GM19463 (cell line): ENCODE measurements at regions not wholly inside any gene's neighbourhood (a gene's known extent, or its start where the extent isn't known, plus 50 kb on each side); places are given as distances from the start of the nearest gene placed in this dataset.
"Not testable (repeated sequence)": the region's sequence is repeated elsewhere in the genome, so short reads cannot be mapped to it uniquely, and the experiment has no call there.

ENCODE experiments used
- ATAC-seq: cut with Tn5 transposase; IDR thresholded peaks from one replicate; pipeline ENCODE4 v1.9.1; 2021; ENCODE audit warnings: mild to moderate bottlenecking, moderate library complexity; ENCODE audit not compliant: unreplicated experiment

DNA sequence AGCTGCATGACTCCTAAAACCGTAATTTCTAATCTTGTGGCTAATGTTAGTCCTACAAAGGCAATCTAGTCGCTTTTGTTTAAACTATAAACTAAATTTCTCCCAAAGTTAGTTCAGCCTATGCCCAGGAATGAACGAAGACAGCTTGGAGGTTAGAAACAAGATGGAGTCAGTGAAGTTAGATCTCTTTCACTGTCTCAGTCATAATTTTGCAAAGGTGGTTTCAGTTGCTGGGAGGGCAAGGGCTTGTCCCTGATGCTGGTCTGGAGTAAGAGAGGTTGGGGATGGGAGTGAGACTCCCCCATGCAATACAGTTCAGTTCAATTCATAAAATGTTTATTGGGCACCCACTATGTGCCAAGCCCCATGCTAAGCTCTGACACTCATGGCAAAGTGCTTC is 362.1 kb downstream of the TYW1 start:
- ATAC-seq, result not testable (repeated sequence)

DNA sequence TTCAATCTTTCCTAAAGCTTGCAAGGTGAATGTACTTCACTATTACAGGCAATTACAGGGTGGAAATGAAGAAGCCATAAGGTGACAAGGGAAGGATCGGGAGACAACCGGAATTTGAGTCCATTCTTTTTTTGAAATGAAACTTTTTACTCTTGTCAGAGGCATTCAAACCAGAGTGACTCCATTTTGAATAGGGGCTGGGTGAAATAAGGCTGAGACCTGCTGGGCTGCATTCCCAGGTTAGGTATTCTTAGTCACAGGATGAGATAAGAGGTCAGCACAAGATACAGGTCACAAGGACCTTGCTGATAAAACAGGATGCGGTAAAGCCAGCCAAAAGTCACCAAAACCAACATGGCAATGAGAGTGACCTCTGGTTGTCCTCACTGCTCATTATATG is 363.3 kb downstream of the TYW1 start:
- no peak for ATAC-seq

DNA sequence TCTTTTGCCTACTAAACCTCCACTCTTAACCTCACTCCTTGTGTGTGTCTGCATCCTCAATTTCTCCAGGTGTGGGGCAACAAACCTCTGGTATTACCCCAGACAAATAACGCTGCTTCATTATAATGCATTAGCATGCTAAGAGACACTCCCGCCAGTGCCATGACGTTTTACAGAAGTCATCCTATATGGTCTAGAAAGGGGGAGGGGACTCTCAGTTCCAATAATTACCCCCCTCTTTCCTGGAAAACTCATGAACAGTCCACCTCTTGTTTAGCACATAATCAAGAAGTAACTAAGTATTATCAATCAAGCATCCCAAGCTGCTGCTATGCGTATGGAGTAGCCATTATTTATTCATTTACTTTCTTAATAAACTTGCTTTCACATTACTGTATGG is 364.5 kb downstream of the TYW1 start:
- no peak for ATAC-seq

DNA sequence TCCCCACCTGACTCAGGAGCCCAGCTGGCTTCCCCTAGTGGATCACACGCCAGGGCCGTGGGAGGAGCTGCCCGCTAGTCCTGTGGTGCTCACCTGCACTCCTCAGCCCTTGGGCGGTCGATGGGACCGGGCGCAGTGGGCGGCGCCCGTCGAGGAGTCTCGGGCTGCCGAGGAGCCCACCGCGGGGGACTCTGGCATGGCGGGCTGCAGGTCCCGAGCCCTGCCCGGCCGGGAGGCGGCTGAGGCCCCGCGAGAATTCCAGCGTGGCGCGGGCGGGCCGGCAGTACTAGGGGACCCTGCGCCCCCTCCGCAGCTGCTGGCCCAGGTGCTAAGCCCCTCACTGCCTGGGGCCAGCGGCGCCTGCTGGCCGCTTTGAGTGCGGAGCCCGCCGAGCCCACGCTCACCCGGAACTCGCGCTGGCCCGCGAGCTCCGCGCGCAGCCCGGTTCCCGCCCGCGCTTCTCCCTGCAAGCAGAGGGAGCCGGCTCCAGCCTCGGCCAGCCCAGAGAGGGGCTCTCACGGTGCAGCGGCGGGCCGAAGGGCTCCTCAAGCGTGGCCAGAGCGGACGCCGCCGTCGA is 367.9 kb downstream of the TYW1 start:
- ATAC-seq, result no peak

- ATAC-seq, result peak; percentile 96
These were observed 375.0 kb downstream of the TYW1 start for GRCh38 chr7:67371429-67372305.

DNA sequence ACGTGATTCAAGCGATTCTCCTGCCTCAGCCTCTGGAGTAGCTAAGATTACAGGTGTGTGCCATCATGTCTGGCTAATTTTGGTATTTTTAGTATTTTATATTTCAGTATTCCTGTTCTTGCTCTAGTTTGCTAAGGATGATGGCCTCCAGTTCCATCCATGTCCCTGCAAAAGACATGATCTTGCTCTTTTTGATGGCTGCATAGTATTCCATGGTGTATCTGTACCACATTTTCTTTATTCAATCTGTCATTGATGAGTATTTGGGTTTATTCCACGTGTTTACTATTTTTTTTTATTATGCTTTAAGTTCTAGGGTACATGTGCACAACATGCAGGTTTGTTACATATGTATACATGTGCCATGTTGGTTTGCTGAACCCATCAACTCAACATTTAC is 376.8 kb downstream of the TYW1 start:
- not testable (repeated sequence) for ATAC-seq

GRCh38 chr7:67375427-67375826 is 378.8 kb downstream of the TYW1 start:
- ATAC-seq, result no peak

- ATAC-seq, result peak; percentile 98
These were observed 381.6 kb downstream of the TYW1 start for GRCh38 chr7:67377939-67378862.

- ATAC-seq, result no peak
These were observed 383.7 kb downstream of the TYW1 start for GRCh38 chr7:67380326-67380725.

- ATAC-seq, result no peak
These were observed 384.2 kb downstream of the TYW1 start for GRCh38 chr7:67380858-67381257.

DNA sequence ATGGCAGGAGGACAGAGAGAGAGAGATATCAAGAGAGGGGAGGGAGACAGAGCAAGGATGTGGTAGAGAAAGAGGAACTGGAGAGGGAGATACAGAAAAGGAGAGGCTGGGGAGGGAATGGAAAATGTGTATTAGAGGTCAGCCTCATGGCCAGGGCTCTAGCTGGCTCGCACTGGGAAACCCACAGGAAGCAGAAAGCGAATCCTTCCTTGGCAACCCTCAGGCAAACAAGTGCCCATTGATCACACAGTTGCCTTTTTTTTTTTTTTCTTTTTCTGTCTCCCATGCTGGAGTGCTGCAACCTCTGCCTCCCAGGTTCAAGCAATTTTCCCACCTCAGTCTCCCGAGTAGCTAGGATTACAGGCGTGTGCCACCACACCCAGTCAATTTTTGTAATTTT is 391.2 kb downstream of the TYW1 start:
- no peak for ATAC-seq

DNA sequence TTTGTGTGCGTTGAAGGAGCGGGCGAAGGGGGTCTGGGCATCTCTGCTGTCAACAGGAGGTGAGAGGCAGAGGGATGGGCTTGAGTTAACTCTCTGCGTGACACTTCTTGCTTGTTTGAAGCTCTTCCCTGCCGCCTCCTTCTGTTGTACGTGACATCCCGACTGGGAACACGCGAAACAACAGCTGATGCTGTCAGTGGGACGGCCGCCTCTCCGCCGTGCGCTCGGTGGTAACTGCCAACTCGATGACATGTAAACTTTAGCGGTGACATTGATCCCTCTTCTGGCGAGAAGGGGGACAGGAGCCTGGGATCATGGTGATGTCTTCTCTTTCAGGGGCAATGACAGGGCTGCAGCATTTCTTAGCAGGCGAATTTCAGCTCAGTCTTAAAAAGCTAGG is 394.5 kb downstream of the TYW1 start:
- no peak for ATAC-seq

- no peak for ATAC-seq
These were observed 396.2 kb downstream of the TYW1 start for GRCh38 chr7:67392596-67393438.

DNA sequence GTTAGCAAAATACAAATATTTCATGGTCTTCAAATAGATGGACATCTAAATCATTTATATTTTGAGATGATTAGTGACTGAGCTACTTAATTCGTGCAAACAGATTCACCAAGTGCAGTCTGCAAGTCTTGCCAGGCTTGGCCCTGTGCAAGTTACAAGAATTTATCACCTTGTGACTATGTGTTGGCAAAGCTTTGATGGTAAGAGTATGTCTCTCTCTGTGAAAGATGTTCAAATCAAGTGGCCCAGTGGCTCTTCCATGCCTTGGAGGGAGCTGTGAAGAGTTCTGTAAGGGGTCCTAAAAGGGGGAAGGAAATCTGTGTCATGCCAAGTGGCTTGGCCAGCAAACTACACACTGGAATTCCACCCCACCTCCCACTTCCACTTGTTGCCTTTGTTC is 397.3 kb downstream of the TYW1 start:
- no peak for ATAC-seq

- no peak for ATAC-seq
These were observed 402.3 kb downstream of the TYW1 start for GRCh38 chr7:67398916-67399315.

- no peak for ATAC-seq
These were observed 404.9 kb downstream of the TYW1 start for GRCh38 chr7:67401492-67401891.

DNA sequence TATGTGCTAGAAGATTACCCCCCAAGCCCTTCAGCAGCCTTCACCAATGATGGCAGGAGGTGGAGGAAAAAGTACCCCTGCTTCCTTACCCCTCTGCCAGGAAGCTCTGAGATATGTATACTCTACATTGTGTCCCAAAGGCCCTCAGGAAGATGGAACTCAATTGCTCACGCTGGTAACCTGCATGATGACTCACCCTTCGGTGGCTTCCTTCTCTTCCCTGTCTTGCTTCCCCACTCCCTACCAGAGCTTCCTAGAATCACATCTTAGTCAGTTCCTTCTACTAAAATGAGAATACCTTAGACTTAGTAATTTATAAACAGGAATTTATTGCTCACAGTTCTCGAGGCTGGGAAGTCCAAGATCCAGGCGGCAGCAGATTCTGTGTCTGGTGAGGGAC is 405.6 kb downstream of the TYW1 start:
- no peak for ATAC-seq

DNA sequence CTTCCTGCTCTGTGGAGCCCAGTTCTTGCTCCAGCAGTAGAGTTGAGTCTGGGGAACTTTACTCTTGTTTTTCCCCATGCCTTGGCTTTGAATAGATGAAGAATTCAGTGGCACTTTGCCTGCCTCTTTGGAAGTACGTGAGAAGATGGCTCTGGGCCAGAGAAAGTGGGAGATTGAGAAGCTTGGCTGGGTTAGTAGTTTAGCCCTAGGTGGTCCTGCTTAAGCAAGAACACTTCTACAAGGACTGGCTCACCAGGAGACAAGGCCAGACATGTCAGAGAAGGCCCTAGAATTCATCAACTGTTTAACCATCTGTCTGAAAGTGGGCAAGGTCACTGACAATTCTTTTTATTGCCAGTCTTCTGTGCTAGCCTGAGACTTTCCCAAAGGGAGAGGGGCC is 410.3 kb downstream of the TYW1 start:
- ATAC-seq, result no peak

GRCh38 chr7:67407392-67408071 is 410.9 kb downstream of the TYW1 start:
- ATAC-seq, result no peak

- ATAC-seq, result no peak
These were observed 411.5 kb downstream of the TYW1 start for GRCh38 chr7:67408109-67408508.
